Stomach (tissue), 8 donors: ENCODE measurements at regions not wholly inside any gene's neighbourhood (a gene's known extent, or its start where the extent isn't known, plus 50 kb on each side); places are given as distances from the start of the nearest gene placed in this dataset.
"Not testable (repeated sequence)": the region's sequence is repeated elsewhere in the genome, so short reads cannot be mapped to it uniquely, and the experiment has no call there.

Experiments
- DNase-seq, 2 donors: peaks; one replicate each; pipeline versions ENCODE4 v3.0.0 to v3.0.0-alpha.2; 2013 to 2019
- H3K27ac ChIP-seq, 5 donors: fragments of 200-600 bp in 4 of 5; sonication (generic) in 4 of 5; one replicate each; pipeline ENCODE4 v1.5.1; 2013 to 2019; ENCODE audit warnings: mild to moderate bottlenecking in 1 of 5, moderate library complexity in 1 of 5
- H3K27me3 ChIP-seq, 3 donors: fragments of 200-600 bp; sonication (generic); one replicate each; pipeline ENCODE4 v1.5.1; 2017 to 2019; ENCODE audit warnings: mixed run types in 1 of 3
- H3K36me3 ChIP-seq, 4 donors: fragments of 200-600 bp; sonication (generic); 1 replicate in 3 of 4; 2 replicates in 1 of 4; pipeline ENCODE4 v1.5.1; 2016 to 2019
- H3K4me1 ChIP-seq, 4 donors: fragments of 200-600 bp; sonication (generic); one replicate each; pipeline ENCODE4 v1.5.1; 2016 to 2019
- H3K4me3 ChIP-seq, 4 donors: fragments of 200-600 bp; sonication (generic) in 3 of 4; one replicate each; pipeline ENCODE4 v1.5.1; 2016 to 2019; ENCODE audit warnings: mild to moderate bottlenecking in 1 of 4
- H3K9me3 ChIP-seq, 4 donors: fragments of 200-600 bp; sonication (generic); one replicate each; pipeline ENCODE4 v1.5.1; 2016 to 2019
- EP300 ChIP-seq: sonication (generic); formaldehyde crosslinking; IDR thresholded peaks from one replicate; pipeline ENCODE4 v1.6.1; 2017; ENCODE audit warnings: antibody characterized with exemption
- POLR2A ChIP-seq, 4 donors: fragments of 450-650 bp; IDR thresholded peaks; one replicate each; pipeline ENCODE4 v1.6.1; 2016; ENCODE audit warnings: antibody characterized with exemption in 4 of 4, control low read depth in 2 of 4, mild to moderate bottlenecking in 1 of 4, moderate library complexity in 1 of 4
- POLR2AphosphoS5 ChIP-seq, 3 donors: sonication (generic); formaldehyde crosslinking; IDR thresholded peaks; one replicate each; pipeline ENCODE4 v1.6.1; 2016; ENCODE audit warnings: antibody characterized with exemption in 3 of 3
- WGBS, 5 donors: extraction: QIAGEN DNeasy Blood & Tissue Kit in 3 of 5; methylation state at CpG; one replicate each; pipeline versions ENCODE4 v1.1.5 to v1.1.7; 2013 to 2018; 5-methylcytosine and 5-hydroxymethylcytosine counted together
- intact Hi-C: fragments of 100-400 bp; cut with DNase I; formaldehyde crosslinking; loops from one replicate; pipeline ENCODE4 v1.15.1; 2023; ENCODE audit warnings: low total_unique reads
- TF ChIP-seq, protein P1 (sequence below), 7 experiments: fragments of 450-650 bp in 4 of 7; fragments of 200-600 bp in 3 of 7; sonication (generic) in 3 of 7; IDR thresholded peaks; one replicate each; pipeline ENCODE4 v1.5.1; 2016 to 2019; ENCODE audit warnings: antibody characterized with exemption in 7 of 7, control low read depth in 2 of 7, mild to moderate bottlenecking in 1 of 7
- donor health status: healthy with polysubstance abuse.
- donor health status: Bipolar disorder and iron deficiency.
- donor health status: healthy.

DNA sequence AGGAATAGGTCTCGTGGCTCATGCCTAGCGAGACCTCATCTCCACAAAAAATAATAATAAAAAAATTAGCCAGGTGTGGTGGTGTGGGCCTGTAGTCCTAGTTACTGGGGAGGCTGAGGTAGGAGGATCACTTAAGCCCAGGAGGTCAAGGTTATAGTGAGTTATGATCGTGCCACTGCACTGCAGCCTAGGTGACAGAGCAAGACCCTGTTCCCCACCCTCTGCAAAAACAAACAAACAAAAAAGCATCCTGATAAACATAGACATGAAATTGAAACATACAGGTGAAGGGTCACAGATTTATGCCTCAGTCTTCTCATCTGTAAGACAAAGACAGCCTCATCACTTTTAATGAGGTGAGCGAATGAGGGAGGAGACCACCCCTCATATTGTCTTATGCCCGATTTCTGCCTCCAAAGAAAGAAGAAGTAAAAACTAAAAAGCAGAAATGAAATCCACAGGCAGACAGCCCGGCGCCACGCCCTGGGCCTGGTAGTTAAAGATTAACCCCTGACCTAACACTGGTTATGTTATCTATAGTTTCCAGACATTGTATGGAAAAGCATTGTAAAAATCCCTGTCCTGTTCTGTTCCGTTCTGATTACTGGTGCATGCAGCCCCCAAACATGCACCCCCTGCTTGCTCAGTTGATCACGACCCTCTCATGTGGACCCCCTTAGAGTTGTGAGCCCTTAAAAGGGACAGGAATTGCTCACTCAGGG lies 138.5 kb downstream of the OR2B2 start:
- H3K27ac ChIP-seq, H3K4me3 ChIP-seq, DNase-seq, H3K9me3 ChIP-seq, H3K36me3 ChIP-seq: not testable (repeated sequence)
- WGBS, 5 donors, result 51 to 67% (median 65%) methylated on average over 10 of the region's 10 CpGs
- Histone ChIP-seq H3K27me3 (peaks cover 0 to 54% (median 3%) of the 10 kb centered on the region in 3 donors), H3K4me1 (peaks cover 4 to 24% (median 11%) of the 10 kb centered on the region in 4 donors)
- intact Hi-C loops, result loop anchor here (10.0 kb wide), 1 partner anchor 121 kb away; a partner anchor contains a TSS

GRCh38 chr6:27772261-27773001 lies 139.8 kb downstream of the OR2B2 start:
- Histone ChIP-seq H3K36me3 (no peaks in the 10 kb centered on the region), H3K27ac (no peak overlapping the region), H3K9me3 (no peaks in the 10 kb centered on the region), H3K4me1 (peaks cover 4 to 24% (median 11%) of the 10 kb centered on the region in 4 donors), H3K4me3 (peak overlapping the region in 1 of 4 donors; percentile 10), H3K27me3 (peaks cover 0 to 66% (median 3%) of the 10 kb centered on the region in 3 donors)
- TF ChIP-seq POLR2AphosphoS5 (IDR thresholded peaks at IDR 0.05) (peak in 2 of 3 donors; percentile 13 to 73), EP300 (no peak), POLR2A (IDR thresholded peaks at IDR 0.05) (no peak)
- TF ChIP-seq, protein P1, sequence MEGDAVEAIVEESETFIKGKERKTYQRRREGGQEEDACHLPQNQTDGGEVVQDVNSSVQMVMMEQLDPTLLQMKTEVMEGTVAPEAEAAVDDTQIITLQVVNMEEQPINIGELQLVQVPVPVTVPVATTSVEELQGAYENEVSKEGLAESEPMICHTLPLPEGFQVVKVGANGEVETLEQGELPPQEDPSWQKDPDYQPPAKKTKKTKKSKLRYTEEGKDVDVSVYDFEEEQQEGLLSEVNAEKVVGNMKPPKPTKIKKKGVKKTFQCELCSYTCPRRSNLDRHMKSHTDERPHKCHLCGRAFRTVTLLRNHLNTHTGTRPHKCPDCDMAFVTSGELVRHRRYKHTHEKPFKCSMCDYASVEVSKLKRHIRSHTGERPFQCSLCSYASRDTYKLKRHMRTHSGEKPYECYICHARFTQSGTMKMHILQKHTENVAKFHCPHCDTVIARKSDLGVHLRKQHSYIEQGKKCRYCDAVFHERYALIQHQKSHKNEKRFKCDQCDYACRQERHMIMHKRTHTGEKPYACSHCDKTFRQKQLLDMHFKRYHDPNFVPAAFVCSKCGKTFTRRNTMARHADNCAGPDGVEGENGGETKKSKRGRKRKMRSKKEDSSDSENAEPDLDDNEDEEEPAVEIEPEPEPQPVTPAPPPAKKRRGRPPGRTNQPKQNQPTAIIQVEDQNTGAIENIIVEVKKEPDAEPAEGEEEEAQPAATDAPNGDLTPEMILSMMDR (IDR thresholded peaks at IDR 0.05), result peak in 5 of 7 experiments; percentile 72 to 93 (median 88)
- peak; percentile 89 to 95 for DNase-seq
- intact Hi-C loops, result loop anchor here (10.0 kb wide), 1 partner anchor 122 kb away; a partner anchor contains a TSS
- WGBS, 5 donors, result 13 to 20% (median 15%) methylated on average over 32 to 33 of the region's 33 CpGs

DNA sequence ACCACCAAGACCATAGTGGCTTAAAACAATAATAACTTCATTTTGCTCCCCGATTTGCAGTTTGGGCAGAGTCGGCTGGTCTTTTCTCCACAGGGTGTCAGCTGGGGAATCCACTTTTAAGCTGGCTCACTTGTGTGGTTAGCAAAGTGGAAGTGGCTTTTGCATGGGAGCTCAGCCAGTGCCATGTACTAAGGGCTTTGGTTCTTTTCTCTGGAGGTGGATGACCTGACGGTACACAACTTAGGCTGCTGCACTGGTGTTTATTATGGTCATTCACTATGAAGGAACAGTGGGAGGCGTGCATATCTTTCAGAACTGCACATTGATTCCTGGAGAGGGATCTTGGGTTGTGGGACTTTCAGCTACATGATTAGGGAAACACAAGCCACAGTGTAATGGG lies 141.0 kb downstream of the OR2B2 start:
- intact Hi-C loops, result loop anchor here (10.0 kb wide), 1 partner anchor 124 kb away; a partner anchor contains a TSS
- no peak overlapping the region for H3K27ac ChIP-seq
- TF ChIP-seq, protein P1 (IDR thresholded peaks at IDR 0.05), result no peak
- TF ChIP-seq EP300 (no peak), POLR2A (IDR thresholded peaks at IDR 0.05) (no peak), POLR2AphosphoS5 (IDR thresholded peaks at IDR 0.05) (no peak)

DNA sequence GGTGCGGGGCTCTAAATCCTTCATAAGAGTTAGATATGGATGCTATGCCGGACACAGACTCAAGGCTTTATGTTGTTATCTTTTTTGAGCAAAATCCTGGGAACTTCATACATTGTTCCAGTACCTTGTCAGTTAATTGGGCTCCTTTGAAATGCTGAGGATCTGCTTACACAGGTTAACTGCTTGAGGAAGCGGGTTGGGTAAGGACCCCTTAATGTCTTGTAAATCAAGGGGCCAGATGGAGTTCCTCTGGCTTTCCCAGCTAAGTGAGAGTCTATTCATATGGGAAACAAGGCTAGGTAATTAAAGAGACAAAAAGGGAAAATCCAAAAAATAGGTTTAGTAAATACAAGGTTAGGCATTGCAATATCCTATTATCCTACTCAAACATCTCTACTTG lies 141.5 kb downstream of the OR2B2 start:
- Histone ChIP-seq H3K4me1 (peaks cover 4 to 24% (median 11%) of the 10 kb centered on the region in 4 donors), H3K4me3 (no peak overlapping the region), H3K27me3 (peaks cover 0 to 69% (median 3%) of the 10 kb centered on the region in 3 donors), H3K27ac (no peak overlapping the region), H3K9me3 (no peaks in the 10 kb centered on the region), H3K36me3 (no peaks in the 10 kb centered on the region)
- TF ChIP-seq POLR2AphosphoS5 (IDR thresholded peaks at IDR 0.05), result no peak
- TF ChIP-seq POLR2A (IDR thresholded peaks at IDR 0.05), result no peak
- TF ChIP-seq, protein P1 (IDR thresholded peaks at IDR 0.05), result no peak
- TF ChIP-seq EP300, result no peak
- WGBS, 5 donors, result 81 to 91% (median 87%) methylated on average over 3 of the region's 3 CpGs
- no peak for DNase-seq
- intact Hi-C loops, result loop anchor here (10.0 kb wide), 1 partner anchor 124 kb away; a partner anchor contains a TSS

More for the DNA sequence above, 141.0 kb downstream of the OR2B2 start:
- Histone ChIP-seq H3K27me3 (peaks cover 0 to 68% (median 3%) of the 10 kb centered on the region in 3 donors), H3K4me1 (peaks cover 4 to 24% (median 11%) of the 10 kb centered on the region in 4 donors), H3K4me3 (no peak overlapping the region), H3K9me3 (no peaks in the 10 kb centered on the region), H3K36me3 (no peaks in the 10 kb centered on the region)
- DNase-seq, result no peak
- 70 to 77% (median 72%) methylated on average over 4 of the region's 4 CpGs for WGBS, 5 donors
